ENCODE measurements at regions not wholly inside any gene's neighbourhood (a gene's known extent, or its start where the extent isn't known, plus 50 kb on each side); places are given as distances from the start of the nearest gene placed in this dataset.

DNA sequence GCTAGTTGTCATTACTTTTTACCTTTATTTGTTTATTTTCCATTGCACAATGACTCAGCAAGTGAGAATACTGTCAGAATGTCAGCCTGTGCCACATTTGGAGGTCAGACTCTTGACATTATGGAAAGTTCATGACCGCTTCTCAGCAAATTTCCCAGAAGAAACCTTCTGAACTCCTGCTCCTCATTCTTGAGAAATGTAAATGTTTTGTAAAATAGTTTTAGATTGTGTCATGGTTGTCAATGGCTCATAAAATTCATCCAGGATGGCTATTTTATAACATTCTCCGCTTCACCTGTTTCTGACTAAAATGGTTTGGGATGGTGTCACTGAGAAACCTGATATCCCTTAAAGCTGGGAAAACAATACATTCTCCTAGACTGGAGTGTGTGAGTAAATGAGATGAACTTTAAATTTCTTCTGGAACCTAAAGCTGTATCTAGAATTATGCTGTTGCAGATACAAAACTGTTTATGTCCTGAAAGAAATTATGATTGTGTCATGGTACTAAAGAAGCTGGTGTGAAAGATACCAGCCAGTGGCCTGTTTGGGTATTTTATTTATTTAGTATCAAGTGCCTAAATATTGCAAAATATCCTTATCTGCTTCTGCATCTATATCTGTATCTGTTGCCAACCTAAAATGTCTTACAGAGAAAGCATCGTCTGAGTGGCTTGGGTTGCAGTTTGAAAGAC lies 671.7 kb downstream of the GATA3 start:
- TF ChIP-seq POLR2A (IDR thresholded peaks at IDR 0.05): no peak
- TF ChIP-seq, protein P1, sequence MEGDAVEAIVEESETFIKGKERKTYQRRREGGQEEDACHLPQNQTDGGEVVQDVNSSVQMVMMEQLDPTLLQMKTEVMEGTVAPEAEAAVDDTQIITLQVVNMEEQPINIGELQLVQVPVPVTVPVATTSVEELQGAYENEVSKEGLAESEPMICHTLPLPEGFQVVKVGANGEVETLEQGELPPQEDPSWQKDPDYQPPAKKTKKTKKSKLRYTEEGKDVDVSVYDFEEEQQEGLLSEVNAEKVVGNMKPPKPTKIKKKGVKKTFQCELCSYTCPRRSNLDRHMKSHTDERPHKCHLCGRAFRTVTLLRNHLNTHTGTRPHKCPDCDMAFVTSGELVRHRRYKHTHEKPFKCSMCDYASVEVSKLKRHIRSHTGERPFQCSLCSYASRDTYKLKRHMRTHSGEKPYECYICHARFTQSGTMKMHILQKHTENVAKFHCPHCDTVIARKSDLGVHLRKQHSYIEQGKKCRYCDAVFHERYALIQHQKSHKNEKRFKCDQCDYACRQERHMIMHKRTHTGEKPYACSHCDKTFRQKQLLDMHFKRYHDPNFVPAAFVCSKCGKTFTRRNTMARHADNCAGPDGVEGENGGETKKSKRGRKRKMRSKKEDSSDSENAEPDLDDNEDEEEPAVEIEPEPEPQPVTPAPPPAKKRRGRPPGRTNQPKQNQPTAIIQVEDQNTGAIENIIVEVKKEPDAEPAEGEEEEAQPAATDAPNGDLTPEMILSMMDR (IDR thresholded peaks at IDR 0.05): no peak
